ENCODE measurements at regions not wholly inside any gene's neighbourhood (a gene's known extent, or its start where the extent isn't known, plus 50 kb on each side); places are given as distances from the start of the nearest gene placed in this dataset.

DNA sequence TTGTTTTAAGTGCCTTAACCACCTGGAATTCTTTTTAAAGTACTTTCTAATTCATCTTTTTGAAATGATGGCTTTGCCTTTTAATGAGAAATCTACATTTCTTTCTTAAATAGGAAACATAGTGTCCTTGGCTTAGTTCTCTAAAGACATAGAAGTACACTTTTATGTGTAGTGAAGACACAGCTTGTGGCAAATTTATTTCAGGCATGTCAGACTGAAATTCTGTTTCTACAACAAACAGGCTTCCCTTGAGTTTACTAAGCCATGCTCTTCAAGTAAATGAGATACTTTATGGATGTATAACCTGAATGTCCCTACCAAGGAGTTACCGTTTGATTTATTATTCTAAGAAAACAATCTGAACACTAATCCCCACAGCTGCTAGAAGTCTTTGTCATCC, 136.9 kb upstream of the MAGI2 start:
- TF ChIP-seq EP300 (IDR thresholded peaks at IDR 0.05; ENCODE audit: borderline replicate concordance) (no peak), TCF12 (IDR thresholded peaks at IDR 0.05; ENCODE audit: low read depth) (no peak), TEAD4 (IDR thresholded peaks at IDR 0.05) (no peak), TAF1 (IDR thresholded peaks at IDR 0.05; ENCODE audit: low read depth) (no peak)

DNA sequence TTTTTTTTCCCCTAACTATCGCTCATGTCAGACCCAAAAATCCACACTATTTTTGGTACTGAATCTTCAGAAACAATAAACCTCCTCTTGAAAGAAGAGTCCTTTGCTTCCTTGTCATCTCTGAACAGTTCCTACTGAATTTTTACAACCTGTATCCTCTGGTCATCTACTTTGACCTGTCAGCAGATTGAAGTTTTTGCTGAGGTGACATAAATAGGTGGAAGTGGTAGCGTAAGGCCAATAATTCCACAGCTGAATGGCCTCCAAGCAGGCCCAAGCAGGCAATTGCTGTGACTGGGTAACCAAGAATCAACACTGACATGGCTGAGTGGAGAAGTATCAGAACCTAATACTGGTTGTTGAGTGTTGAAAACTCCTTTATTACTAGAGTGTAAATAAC, 117.4 kb upstream of the MAGI2 start:
- TF ChIP-seq, protein P1, sequence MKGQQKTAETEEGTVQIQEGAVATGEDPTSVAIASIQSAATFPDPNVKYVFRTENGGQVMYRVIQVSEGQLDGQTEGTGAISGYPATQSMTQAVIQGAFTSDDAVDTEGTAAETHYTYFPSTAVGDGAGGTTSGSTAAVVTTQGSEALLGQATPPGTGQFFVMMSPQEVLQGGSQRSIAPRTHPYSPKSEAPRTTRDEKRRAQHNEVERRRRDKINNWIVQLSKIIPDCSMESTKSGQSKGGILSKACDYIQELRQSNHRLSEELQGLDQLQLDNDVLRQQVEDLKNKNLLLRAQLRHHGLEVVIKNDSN (IDR thresholded peaks at IDR 0.05) = no peak
- TF ChIP-seq, protein P2, sequence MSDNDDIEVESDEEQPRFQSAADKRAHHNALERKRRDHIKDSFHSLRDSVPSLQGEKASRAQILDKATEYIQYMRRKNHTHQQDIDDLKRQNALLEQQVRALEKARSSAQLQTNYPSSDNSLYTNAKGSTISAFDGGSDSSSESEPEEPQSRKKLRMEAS (IDR thresholded peaks at IDR 0.05) = no peak
- TF ChIP-seq EP300 (IDR thresholded peaks at IDR 0.05; ENCODE audit: borderline replicate concordance) (no peak), CEBPB (IDR thresholded peaks at IDR 0.05) (no peak), RAD21 (IDR thresholded peaks at IDR 0.05; ENCODE audit: low read depth) (no peak), ZBTB7A (IDR thresholded peaks at IDR 0.05; ENCODE audit: low read depth) (no peak), CREB1 (IDR thresholded peaks at IDR 0.05; ENCODE audit: low read depth) (no peak), TEAD4 (IDR thresholded peaks at IDR 0.05) (no peak), YY1 (IDR thresholded peaks at IDR 0.05; ENCODE audit: low read depth) (no peak), NFIC (IDR thresholded peaks at IDR 0.05) (no peak), FOXM1 (IDR thresholded peaks at IDR 0.05; ENCODE audit: borderline replicate concordance, low read depth) (no peak), EGR1 (IDR thresholded peaks at IDR 0.05) (no peak)
- TF ChIP-seq, protein P3, sequence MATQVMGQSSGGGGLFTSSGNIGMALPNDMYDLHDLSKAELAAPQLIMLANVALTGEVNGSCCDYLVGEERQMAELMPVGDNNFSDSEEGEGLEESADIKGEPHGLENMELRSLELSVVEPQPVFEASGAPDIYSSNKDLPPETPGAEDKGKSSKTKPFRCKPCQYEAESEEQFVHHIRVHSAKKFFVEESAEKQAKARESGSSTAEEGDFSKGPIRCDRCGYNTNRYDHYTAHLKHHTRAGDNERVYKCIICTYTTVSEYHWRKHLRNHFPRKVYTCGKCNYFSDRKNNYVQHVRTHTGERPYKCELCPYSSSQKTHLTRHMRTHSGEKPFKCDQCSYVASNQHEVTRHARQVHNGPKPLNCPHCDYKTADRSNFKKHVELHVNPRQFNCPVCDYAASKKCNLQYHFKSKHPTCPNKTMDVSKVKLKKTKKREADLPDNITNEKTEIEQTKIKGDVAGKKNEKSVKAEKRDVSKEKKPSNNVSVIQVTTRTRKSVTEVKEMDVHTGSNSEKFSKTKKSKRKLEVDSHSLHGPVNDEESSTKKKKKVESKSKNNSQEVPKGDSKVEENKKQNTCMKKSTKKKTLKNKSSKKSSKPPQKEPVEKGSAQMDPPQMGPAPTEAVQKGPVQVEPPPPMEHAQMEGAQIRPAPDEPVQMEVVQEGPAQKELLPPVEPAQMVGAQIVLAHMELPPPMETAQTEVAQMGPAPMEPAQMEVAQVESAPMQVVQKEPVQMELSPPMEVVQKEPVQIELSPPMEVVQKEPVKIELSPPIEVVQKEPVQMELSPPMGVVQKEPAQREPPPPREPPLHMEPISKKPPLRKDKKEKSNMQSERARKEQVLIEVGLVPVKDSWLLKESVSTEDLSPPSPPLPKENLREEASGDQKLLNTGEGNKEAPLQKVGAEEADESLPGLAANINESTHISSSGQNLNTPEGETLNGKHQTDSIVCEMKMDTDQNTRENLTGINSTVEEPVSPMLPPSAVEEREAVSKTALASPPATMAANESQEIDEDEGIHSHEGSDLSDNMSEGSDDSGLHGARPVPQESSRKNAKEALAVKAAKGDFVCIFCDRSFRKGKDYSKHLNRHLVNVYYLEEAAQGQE (IDR thresholded peaks at IDR 0.05; ENCODE audit: low read depth) = no peak

DNA sequence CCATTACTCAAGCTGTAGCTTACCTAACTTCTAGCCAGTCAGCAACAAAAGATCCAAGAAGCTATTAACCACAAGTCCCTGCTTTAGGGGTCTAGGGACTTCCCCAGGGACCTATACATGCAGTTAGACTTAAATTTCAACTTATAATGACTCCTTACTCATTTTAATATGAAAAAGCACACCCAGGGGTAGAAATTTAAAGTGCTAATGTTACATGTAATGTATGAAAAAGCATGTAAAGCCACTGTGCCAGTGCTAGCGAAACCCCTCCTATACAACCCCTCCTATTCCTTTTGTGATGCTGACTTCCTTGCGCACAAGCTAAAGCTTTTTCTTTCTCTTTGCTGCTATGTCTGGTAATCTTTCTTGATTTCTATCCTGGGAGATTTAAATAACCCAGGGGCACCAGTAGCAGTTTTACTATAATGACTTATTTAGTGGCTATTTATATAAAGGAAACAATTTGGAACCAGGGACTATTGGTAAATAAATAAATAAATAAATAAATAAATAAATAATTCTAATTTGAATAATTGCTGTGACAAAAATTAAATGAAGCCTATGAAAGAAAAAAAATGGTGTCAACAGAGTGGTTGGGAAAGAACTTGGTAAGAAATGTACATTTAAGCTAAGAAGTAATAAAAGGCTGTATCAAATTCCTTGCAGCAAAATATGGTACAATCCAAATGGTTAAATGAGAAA, 110.5 kb upstream of the MAGI2 start:
- TF ChIP-seq FOXM1 (IDR thresholded peaks at IDR 0.05; ENCODE audit: borderline replicate concordance, low read depth) (no peak), EGR1 (IDR thresholded peaks at IDR 0.05) (no peak), EP300 (IDR thresholded peaks at IDR 0.05; ENCODE audit: borderline replicate concordance) (no peak), ZBTB7A (IDR thresholded peaks at IDR 0.05; ENCODE audit: low read depth) (no peak), TAF1 (IDR thresholded peaks at IDR 0.05; ENCODE audit: low read depth) (no peak), NFIC (IDR thresholded peaks at IDR 0.05) (no peak), CREB1 (IDR thresholded peaks at IDR 0.05; ENCODE audit: low read depth) (no peak), RAD21 (IDR thresholded peaks at IDR 0.05; ENCODE audit: low read depth) (no peak), YY1 (IDR thresholded peaks at IDR 0.05; ENCODE audit: low read depth) (no peak), TCF12 (IDR thresholded peaks at IDR 0.05; ENCODE audit: low read depth) (no peak), CEBPB (IDR thresholded peaks at IDR 0.05) (no peak), TEAD4 (IDR thresholded peaks at IDR 0.05) (no peak)
- TF ChIP-seq, protein P2 (IDR thresholded peaks at IDR 0.05) = no peak
- TF ChIP-seq, protein P3 (IDR thresholded peaks at IDR 0.05; ENCODE audit: low read depth) = no peak
- TF ChIP-seq, protein P1 (IDR thresholded peaks at IDR 0.05) = no peak

DNA sequence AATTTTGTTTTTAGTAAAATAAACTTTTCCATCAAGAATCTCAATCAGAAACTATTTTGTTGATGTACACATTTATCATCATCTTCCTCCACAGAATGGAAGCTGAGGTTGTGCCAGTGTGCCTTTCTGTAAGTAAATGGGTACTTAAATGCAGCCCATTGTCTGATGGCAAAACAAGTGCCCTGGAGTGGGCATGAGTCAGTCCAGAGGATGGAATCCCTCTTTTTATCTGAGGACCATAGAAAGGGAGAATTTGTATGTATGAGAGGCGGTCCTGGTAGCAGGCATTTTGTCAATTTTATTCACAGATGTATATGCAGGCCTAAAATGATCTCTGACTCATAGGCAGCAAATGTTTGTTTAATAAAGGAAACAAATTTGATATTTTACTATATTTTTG, 102.1 kb upstream of the MAGI2 start:
- TF ChIP-seq, protein P2 (IDR thresholded peaks at IDR 0.05) = no peak
- TF ChIP-seq FOXM1 (IDR thresholded peaks at IDR 0.05; ENCODE audit: borderline replicate concordance, low read depth) (no peak), TAF1 (IDR thresholded peaks at IDR 0.05; ENCODE audit: low read depth) (no peak), TCF12 (IDR thresholded peaks at IDR 0.05; ENCODE audit: low read depth) (no peak)
- TF ChIP-seq, protein P1 (IDR thresholded peaks at IDR 0.05) = no peak

DNA sequence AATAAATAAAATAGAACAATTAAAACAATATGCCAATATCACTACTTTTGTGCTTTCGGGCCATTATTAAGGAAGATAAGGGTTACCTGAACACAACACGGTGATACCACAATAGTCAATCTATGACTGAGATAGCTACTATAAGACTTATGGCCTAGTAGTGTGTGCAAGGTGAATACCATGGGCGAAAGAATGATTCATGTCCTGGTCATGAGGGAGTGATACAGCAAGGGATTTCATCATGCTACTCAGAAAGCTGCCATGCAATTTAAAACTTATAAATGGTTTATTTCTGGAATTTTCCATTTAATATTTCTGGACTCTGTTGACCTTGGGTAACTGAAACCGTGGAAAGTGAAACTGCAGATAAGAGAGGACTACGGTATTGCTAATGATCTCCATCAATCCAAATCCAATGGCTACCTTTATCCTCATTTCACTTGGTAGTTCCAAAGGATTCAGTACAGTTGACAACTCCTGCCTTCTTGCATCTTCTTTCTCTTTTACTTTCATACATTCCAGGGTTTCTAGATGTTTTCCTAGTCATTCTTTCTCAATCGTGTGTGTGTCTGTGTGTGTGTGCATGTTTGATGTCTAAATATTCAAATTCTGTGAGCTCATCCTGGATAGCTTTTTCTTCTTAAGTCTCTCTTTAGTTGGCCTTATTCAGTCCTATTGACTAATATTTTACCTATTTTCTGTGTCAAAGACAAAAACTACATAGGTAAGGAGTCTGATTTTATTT, 100.5 kb upstream of the MAGI2 start:
- TF ChIP-seq RAD21 (IDR thresholded peaks at IDR 0.05; ENCODE audit: low read depth) = no peak
- TF ChIP-seq EGR1 (IDR thresholded peaks at IDR 0.05) = no peak
- TF ChIP-seq CEBPB (IDR thresholded peaks at IDR 0.05) = no peak
- TF ChIP-seq YY1 (IDR thresholded peaks at IDR 0.05; ENCODE audit: low read depth) = no peak
- TF ChIP-seq, protein P3 (IDR thresholded peaks at IDR 0.05; ENCODE audit: low read depth) = no peak
- TF ChIP-seq, protein P1 (IDR thresholded peaks at IDR 0.05) = no peak
- TF ChIP-seq TAF1 (IDR thresholded peaks at IDR 0.05; ENCODE audit: low read depth) = no peak
- no peak for TF ChIP-seq TCF12 (IDR thresholded peaks at IDR 0.05; ENCODE audit: low read depth)
- no peak for TF ChIP-seq CREB1 (IDR thresholded peaks at IDR 0.05; ENCODE audit: low read depth)
- no peak for TF ChIP-seq NFIC (IDR thresholded peaks at IDR 0.05)
- no peak for TF ChIP-seq TEAD4 (IDR thresholded peaks at IDR 0.05)
- TF ChIP-seq ZBTB7A (IDR thresholded peaks at IDR 0.05; ENCODE audit: low read depth) = no peak
- TF ChIP-seq FOXM1 (IDR thresholded peaks at IDR 0.05; ENCODE audit: borderline replicate concordance, low read depth) = no peak
- TF ChIP-seq EP300 (IDR thresholded peaks at IDR 0.05; ENCODE audit: borderline replicate concordance) = no peak
- TF ChIP-seq, protein P2 (IDR thresholded peaks at IDR 0.05) = no peak

All from Ishikawa (cell line).